ENCODE measurements at regions not wholly inside any gene's neighbourhood (a gene's known extent, or its start where the extent isn't known, plus 50 kb on each side); places are given as distances from the start of the nearest gene placed in this dataset.

GRCh38 chr2:70012887-70013286, 51.5 kb upstream of the ASPRV1 start:
- peaks cover 5% of the 10 kb centered on the region; the same call in 1 of the 2 replicates for H3K36me3 ChIP-seq (ENCODE audit: insufficient read depth, low read length)
- no peaks in the 10 kb centered on the region for H3K9me2 ChIP-seq (replicated peaks; ENCODE audit: insufficient read depth, low read length)
- no peaks in the 10 kb centered on the region for H3K79me2 ChIP-seq (ENCODE audit: low read length)
- H3K9ac ChIP-seq (ENCODE audit: low read length) = no peak overlapping the region
- no peak overlapping the region for H3K4me2 ChIP-seq (ENCODE audit: low read depth, low read length, poor library complexity, severe bottlenecking)
- no peaks in the 10 kb centered on the region for H4K20me1 ChIP-seq (ENCODE audit: insufficient read depth, low read depth, low read length)
- no peaks in the 10 kb centered on the region for H3K9me3 ChIP-seq (ENCODE audit: low read length)
- no peak for DNase-seq
- H3K4me1 ChIP-seq (ENCODE audit: low read length) = peaks cover 27% of the 10 kb centered on the region
- no peak overlapping the region for H3K27ac ChIP-seq (ENCODE audit: low read length)
- no peaks in the 10 kb centered on the region for H3K27me3 ChIP-seq (ENCODE audit: low read length)
- H2AFZ ChIP-seq (ENCODE audit: low read length) = no peak overlapping the region
- no peak overlapping the region for H3K4me3 ChIP-seq (ENCODE audit: low read length)

- no peak overlapping the region for H3K9ac ChIP-seq (ENCODE audit: low read length)
- no peaks in the 10 kb centered on the region for H3K9me3 ChIP-seq (ENCODE audit: low read length)
- no peak overlapping the region for H3K27ac ChIP-seq (ENCODE audit: low read length)
- H3K79me2 ChIP-seq (ENCODE audit: low read length) = no peaks in the 10 kb centered on the region
- H2AFZ ChIP-seq (ENCODE audit: low read length) = no peak overlapping the region
- peaks cover 27% of the 10 kb centered on the region for H3K4me1 ChIP-seq (ENCODE audit: low read length)
- no peaks in the 10 kb centered on the region for H3K27me3 ChIP-seq (ENCODE audit: low read length)
- H3K4me3 ChIP-seq (ENCODE audit: low read length) = no peak overlapping the region
- DNase-seq = no peak
- H4K20me1 ChIP-seq (ENCODE audit: insufficient read depth, low read depth, low read length) = no peaks in the 10 kb centered on the region
- H3K9me2 ChIP-seq (replicated peaks; ENCODE audit: insufficient read depth, low read length) = no peaks in the 10 kb centered on the region
- no peak overlapping the region for H3K4me2 ChIP-seq (ENCODE audit: low read depth, low read length, poor library complexity, severe bottlenecking)
- H3K36me3 ChIP-seq (ENCODE audit: insufficient read depth, low read length) = no peaks in the 10 kb centered on the region
Measured at GRCh38 chr2:70011786-70012185, 50.4 kb upstream of the ASPRV1 start.

GRCh38 chr2:70011335-70011734, 49.9 kb upstream of the ASPRV1 start:
- Histone ChIP-seq H3K79me2 (ENCODE audit: low read length) (no peaks in the 10 kb centered on the region), H3K4me1 (ENCODE audit: low read length) (peaks cover 27% of the 10 kb centered on the region), H3K27ac (ENCODE audit: low read length) (no peak overlapping the region), H2AFZ (ENCODE audit: low read length) (no peak overlapping the region), H4K20me1 (ENCODE audit: insufficient read depth, low read depth, low read length) (no peaks in the 10 kb centered on the region), H3K36me3 (ENCODE audit: insufficient read depth, low read length) (no peaks in the 10 kb centered on the region), H3K9ac (ENCODE audit: low read length) (no peak overlapping the region), H3K9me2 (replicated peaks; ENCODE audit: insufficient read depth, low read length) (no peaks in the 10 kb centered on the region), H3K4me2 (ENCODE audit: low read depth, low read length, poor library complexity, severe bottlenecking) (no peak overlapping the region), H3K9me3 (ENCODE audit: low read length) (no peaks in the 10 kb centered on the region), H3K4me3 (ENCODE audit: low read length) (no peak overlapping the region), H3K27me3 (ENCODE audit: low read length) (no peaks in the 10 kb centered on the region)
- no peak for DNase-seq

All from Karpas-422 (cell line).